IPS-20b (cell line): ENCODE measurements at regions not wholly inside any gene's neighbourhood (a gene's known extent, or its start where the extent isn't known, plus 50 kb on each side); places are given as distances from the start of the nearest gene placed in this dataset.
"Not testable (repeated sequence)": the region's sequence is repeated elsewhere in the genome, so short reads cannot be mapped to it uniquely, and the experiment has no call there.

ENCODE experiments used
- H3K27ac ChIP-seq: one replicate; pipeline ENCODE4 v1.5.1; 2013; ENCODE audit warnings: low read length
- H3K27me3 ChIP-seq: 2 replicates; pipeline ENCODE4 v1.6.1; 2013; ENCODE audit warnings: mild to moderate bottlenecking, low read length, inconsistent platforms; ENCODE audit not compliant: insufficient read depth
- H3K36me3 ChIP-seq: 2 replicates; pipeline ENCODE4 v1.6.1; 2013; ENCODE audit warnings: low read depth, mild to moderate bottlenecking, inconsistent platforms, low read length, moderate library complexity; ENCODE audit not compliant: insufficient read depth
- H3K4me1 ChIP-seq: 2 replicates; pipeline ENCODE4 v1.6.1; 2013; ENCODE audit warnings: mild to moderate bottlenecking, control low read depth, inconsistent platforms, low read length, moderate library complexity; ENCODE audit not compliant: insufficient read depth
- H3K4me3 ChIP-seq: 2 replicates; pipeline ENCODE4 v1.5.1; 2013; ENCODE audit warnings: mild to moderate bottlenecking, low read length, inconsistent platforms
- H3K9ac ChIP-seq: 2 replicates; pipeline ENCODE4 v1.6.1; 2013; ENCODE audit warnings: low read depth, mild to moderate bottlenecking, inconsistent platforms, low read length, moderate library complexity
- H3K9me3 ChIP-seq: 2 replicates; pipeline ENCODE4 v1.6.1; 2013; ENCODE audit warnings: mild to moderate bottlenecking, low read depth, low read length, inconsistent platforms; ENCODE audit not compliant: insufficient read depth

GRCh38 chr2:118577202-118577601 lies 270.2 kb downstream of the EN1 start:
- Histone ChIP-seq H3K9ac (no peak overlapping the region), H3K4me1 (peaks cover 5% of the 10 kb centered on the region; the same call in 1 of the 2 replicates), H3K36me3 (no peaks in the 10 kb centered on the region), H3K4me3 (no peak overlapping the region), H3K9me3 (no peaks in the 10 kb centered on the region), H3K27ac (no peak overlapping the region), H3K27me3 (no peaks in the 10 kb centered on the region)

GRCh38 chr2:118576109-118576855 lies 271.2 kb downstream of the EN1 start:
- Histone ChIP-seq H3K9me3 (no peaks in the 10 kb centered on the region), H3K27ac (no peak overlapping the region), H3K27me3 (no peaks in the 10 kb centered on the region), H3K9ac (no peak overlapping the region), H3K36me3 (no peaks in the 10 kb centered on the region), H3K4me1 (peaks cover 5% of the 10 kb centered on the region; the same call in 1 of the 2 replicates), H3K4me3 (no peak overlapping the region)

- H3K4me1 ChIP-seq, H3K4me3 ChIP-seq, H3K27me3 ChIP-seq, H3K27ac ChIP-seq, H3K9me3 ChIP-seq, H3K9ac ChIP-seq, H3K36me3 ChIP-seq: not testable (repeated sequence)
Measured at GRCh38 chr2:118572380-118572779, 275.1 kb downstream of the EN1 start.

- Histone ChIP-seq H3K36me3 (no peaks in the 10 kb centered on the region), H3K27ac (no peak overlapping the region), H3K4me1 (peaks cover 2% of the 10 kb centered on the region; the same call in 1 of the 2 replicates), H3K9me3 (no peaks in the 10 kb centered on the region), H3K9ac (no peak overlapping the region), H3K4me3 (no peak overlapping the region), H3K27me3 (no peaks in the 10 kb centered on the region; the same call in 1 of the 2 replicates)
Measured at GRCh38 chr2:118569876-118570535, 277.4 kb downstream of the EN1 start.

- H3K4me1 ChIP-seq = no peaks in the 10 kb centered on the region
- H3K27me3 ChIP-seq = no peaks in the 10 kb centered on the region; the same call in 1 of the 2 replicates
- H3K36me3 ChIP-seq = no peaks in the 10 kb centered on the region
- no peaks in the 10 kb centered on the region for H3K9me3 ChIP-seq
- no peak overlapping the region for H3K27ac ChIP-seq
- H3K9ac ChIP-seq = no peak overlapping the region
- H3K4me3 ChIP-seq = no peak overlapping the region
Measured at GRCh38 chr2:118568700-118569099, 278.7 kb downstream of the EN1 start.

- Histone ChIP-seq H3K4me1 (no peaks in the 10 kb centered on the region), H3K4me3 (no peak overlapping the region), H3K27ac (no peak overlapping the region), H3K27me3 (no peaks in the 10 kb centered on the region; the same call in 1 of the 2 replicates), H3K36me3 (no peaks in the 10 kb centered on the region), H3K9me3 (no peaks in the 10 kb centered on the region), H3K9ac (no peak overlapping the region)
Measured at GRCh38 chr2:118565786-118566540, 281.5 kb downstream of the EN1 start.

GRCh38 chr2:118565301-118565700 lies 282.1 kb downstream of the EN1 start:
- Histone ChIP-seq H3K9me3 (no peaks in the 10 kb centered on the region), H3K27me3 (no peaks in the 10 kb centered on the region; the same call in 1 of the 2 replicates), H3K9ac (no peak overlapping the region), H3K36me3 (no peaks in the 10 kb centered on the region), H3K4me1 (no peaks in the 10 kb centered on the region), H3K4me3 (no peak overlapping the region), H3K27ac (no peak overlapping the region)

- Histone ChIP-seq H3K9ac (no peak overlapping the region), H3K4me3 (no peak overlapping the region), H3K9me3 (no peaks in the 10 kb centered on the region), H3K27me3 (no peaks in the 10 kb centered on the region), H3K27ac (no peak overlapping the region), H3K4me1 (no peaks in the 10 kb centered on the region), H3K36me3 (no peaks in the 10 kb centered on the region)
Measured at GRCh38 chr2:118562144-118562543, 285.3 kb downstream of the EN1 start.

GRCh38 chr2:118558846-118559245 lies 288.6 kb downstream of the EN1 start:
- Histone ChIP-seq H3K4me3 (no peak overlapping the region), H3K27ac (no peak overlapping the region), H3K27me3 (no peaks in the 10 kb centered on the region), H3K4me1 (no peaks in the 10 kb centered on the region), H3K9me3 (no peaks in the 10 kb centered on the region), H3K36me3 (no peaks in the 10 kb centered on the region), H3K9ac (no peak overlapping the region)

- Histone ChIP-seq H3K9ac (no peak overlapping the region), H3K4me1 (no peaks in the 10 kb centered on the region), H3K27ac (no peak overlapping the region), H3K36me3 (no peaks in the 10 kb centered on the region), H3K27me3 (no peaks in the 10 kb centered on the region), H3K9me3 (no peaks in the 10 kb centered on the region), H3K4me3 (no peak overlapping the region)
Measured at GRCh38 chr2:118557791-118558190, 289.7 kb downstream of the EN1 start.

- Histone ChIP-seq H3K27ac (no peak overlapping the region), H3K4me3 (no peak overlapping the region), H3K36me3 (no peaks in the 10 kb centered on the region), H3K4me1 (no peaks in the 10 kb centered on the region), H3K9me3 (no peaks in the 10 kb centered on the region), H3K27me3 (no peaks in the 10 kb centered on the region), H3K9ac (no peak overlapping the region)
Measured at GRCh38 chr2:118557016-118557415, 290.4 kb downstream of the EN1 start.
